NOMO-1 treated with dmso at 0.1 percent for 144 hours (cell line): ENCODE measurements at regions not wholly inside any gene's neighbourhood (a gene's known extent, or its start where the extent isn't known, plus 50 kb on each side); places are given as distances from the start of the nearest gene placed in this dataset.
A peak's percentile ranks its signal among the peaks of the same experiment; 100 is the strongest.

Source experiments
- DNase-seq: peaks from one replicate; lab custom pipeline; 2025; ENCODE audit not compliant: unreplicated experiment; lab: John Stamatoyannopoulos, UW

DNA sequence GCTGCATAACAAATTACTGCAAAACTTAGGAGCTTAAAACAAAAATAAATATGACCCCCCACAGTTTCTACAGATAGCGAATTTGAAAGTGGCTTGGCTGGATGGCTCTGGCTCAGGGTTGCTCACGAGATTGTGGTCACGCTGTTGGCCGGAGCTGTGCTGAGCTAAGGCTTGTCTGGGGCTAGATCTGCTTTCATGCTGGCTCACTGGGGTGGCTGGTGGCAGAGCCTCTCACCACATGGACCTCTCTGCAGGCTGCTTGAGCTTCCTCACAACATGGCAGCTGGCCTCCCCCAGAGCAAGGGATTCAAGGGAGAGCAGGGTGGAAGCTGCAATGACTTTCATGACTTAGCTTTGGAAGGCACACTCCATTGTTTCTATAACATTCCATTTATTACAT, 354.1 kb downstream of the SHQ1 start:
- no peak for DNase-seq

DNA sequence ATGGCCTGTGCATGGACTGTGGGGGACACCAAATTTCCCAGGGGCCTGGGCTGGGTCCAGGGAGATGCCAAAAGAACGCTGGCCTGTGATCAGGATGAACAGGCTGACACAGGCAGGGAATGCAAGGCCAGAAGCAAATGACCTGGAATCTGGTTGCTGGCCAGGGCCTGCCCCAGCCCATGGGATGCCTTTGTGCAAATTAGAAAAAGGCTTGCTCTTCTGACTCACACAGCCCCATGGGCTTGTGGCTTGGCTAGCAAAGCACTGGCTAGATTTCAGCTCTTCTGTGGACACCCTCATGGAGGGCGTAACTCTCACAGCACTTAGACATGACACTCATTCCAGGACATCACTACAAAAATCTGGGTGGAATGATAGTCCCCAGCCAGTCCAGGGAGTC, 356.0 kb downstream of the SHQ1 start:
- DNase-seq: no peak

DNA sequence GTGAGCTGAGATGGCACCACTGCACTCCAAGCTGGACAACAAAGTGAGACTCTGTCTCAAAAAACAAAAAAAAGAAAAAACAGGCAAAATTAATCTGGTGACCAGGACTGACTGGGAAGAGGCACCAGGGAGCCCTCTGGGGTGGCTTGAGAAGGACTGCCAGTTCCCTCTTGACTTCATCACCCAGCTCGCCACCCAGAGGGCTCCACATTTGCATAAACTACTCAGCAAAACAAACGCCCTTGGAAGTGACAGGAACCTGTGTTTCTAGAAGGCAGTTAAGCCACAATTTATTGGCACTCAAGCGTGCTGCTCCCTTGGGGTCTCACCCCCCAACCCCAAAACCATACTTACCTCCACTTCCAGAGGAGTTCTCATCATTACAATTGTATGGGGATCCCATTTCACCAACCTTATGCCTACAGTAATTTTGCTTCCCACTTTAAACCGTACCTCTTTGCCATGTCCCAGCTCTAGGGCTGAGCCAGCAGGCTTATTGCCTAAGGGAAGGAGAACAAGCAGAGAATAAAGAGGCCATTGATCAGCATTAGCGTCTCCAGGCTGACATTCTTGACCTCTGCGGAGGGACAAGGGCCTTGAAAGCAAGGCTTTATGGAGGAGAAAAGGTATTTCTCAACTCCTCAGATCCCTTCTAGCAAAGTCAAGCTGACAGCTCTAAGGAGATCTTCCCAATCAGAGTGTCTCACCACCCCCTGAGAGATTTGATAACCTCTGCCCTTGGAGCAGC, 357.4 kb downstream of the SHQ1 start:
- no peak for DNase-seq

DNA sequence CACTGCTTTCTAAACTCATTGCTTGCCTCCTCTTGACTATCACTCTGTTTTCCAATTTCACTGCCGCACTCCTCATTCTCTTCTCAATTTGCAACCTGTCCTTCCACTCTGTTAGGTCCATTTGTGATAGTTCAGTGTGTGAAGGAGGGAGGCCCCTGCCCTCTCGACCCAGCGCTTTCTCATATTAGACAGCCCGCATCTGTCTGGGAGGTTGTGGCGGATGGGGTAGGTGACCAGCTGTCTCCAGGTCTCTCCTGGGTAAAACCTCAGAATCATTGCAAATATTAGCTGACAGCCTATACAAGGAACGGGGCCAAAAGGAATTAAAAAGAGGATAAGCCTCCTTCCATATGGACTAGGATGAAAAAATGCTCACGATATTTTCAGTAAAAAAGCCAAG, 358.3 kb downstream of the SHQ1 start:
- no peak for DNase-seq

DNA sequence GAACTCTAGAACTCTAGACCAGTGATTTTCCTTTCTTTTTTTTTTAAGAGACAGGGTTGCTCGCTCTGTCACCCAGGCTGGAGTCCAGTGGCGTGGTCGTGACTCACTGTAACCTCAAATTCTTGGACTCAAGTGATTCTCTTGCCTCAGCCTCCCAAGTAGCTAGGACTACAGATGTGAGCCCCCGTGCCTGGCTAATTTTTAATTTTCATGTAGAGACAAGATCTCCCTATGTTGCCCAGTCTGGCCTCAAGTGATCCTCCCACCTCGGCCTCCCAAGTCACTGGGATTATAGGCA, 359.6 kb downstream of the SHQ1 start:
- DNase-seq: no peak

DNA sequence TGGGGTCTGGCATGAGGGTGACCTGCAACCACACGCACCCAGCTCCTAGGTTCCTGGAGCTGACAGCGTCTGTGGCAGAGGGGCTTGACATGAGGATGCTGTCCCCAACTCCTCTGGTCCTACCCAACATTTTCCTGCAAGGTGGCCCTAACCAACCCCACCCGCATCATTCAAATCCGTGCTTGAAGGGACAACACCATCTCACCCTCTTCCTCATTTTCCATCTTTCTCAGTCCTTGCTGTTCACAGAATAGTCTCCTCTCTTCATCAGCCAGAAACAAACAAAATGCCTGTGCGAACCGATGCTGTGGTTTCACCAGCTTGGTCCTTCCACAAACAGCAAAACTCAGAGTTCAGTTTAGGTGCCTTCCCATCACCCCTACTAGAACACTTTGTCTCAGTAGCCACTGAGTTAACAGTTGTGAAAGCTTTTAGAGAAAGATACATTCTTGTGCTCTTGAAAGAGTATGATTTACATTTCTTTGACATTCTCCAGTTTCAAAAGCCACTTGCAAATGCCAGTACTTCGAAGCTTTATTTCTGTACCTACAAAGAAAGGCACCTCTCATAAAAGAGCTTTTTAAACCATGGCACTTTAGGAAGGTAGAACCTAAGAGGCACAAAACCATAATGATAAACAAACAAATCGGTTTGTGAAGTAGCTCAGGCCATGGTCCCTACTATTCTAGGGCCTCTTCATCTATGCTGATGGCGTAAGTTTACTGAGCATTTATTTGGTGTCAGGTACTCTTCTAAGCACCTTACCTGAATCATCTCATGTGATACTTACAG, 360.1 kb downstream of the SHQ1 start:
- no peak for DNase-seq

DNA sequence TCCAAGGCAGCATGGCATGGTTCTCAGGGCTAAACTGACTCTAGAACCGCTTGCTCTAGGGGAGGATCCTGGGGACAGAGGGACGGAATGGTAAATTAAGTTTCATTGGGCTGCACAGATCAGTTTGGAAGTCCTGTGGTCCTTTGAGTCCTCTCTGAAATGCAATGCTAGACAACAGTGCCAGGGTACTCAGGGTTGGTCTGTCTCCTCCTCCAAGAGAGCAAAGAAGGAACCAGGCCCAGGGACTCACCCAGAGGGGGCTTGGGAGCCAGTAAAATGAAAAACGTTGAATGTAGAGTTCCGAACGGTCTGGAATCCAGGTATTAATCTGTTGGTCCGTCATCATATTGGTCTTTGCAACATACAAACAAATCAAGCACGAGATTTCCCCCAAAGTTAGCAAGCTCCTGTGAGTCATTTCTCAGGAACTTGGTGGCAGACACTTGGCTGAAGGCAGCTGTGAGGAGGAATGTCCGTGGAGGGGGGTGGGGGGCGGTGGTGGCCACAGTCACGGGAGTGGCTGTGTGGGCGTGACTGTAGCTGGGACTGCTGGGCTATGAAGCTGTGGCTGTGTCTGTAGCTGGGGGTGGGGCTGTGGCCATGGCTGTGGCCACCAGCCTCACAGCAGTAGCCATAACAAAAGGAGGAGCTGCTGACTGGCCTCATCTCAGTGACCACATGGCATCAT, 361.0 kb downstream of the SHQ1 start:
- DNase-seq: no peak

DNA sequence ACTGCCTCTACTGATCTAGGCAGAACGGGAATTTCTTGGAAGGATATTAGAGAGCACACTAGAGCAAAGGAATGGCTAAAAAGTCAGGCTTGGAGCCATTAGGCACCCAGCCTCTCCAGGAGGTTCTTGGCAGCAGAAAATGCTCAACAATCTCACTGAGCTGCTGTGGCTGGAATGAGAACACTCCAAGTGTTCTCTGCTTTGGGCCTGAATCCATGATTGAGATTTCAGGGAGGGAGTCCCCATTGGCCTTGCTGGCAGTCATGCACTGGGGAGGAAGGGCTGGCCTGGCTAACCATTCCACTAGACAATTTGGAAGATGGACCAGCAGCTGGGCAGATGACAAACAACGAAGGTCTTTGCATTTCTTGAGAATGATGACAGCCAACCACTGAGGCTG, 362.6 kb downstream of the SHQ1 start:
- DNase-seq: no peak

DNA sequence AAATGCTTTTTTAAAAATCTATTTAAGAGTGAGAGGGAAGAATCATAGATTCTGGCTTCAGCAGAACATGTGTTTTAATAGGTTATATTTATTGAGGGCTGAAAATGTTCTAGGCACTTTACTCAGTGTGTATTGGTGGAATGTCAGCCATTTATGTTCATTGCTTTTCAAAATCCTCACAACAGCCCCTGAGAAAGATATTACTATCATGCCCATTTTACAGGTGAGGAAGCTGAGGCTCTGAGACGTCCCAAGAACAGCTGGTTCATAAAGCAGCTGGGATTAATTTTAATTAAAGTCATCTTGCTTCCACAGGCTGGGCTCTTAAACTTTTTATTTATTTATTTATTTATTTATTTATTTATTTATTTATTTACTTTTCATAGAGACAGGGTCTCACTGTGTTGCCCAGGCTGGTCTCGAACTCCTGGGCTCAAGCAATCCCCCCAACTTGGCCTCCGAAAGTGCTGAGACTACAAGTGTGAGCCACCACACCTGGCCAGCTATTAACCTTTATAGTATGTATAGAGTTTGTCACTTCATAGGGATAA, 364.6 kb downstream of the SHQ1 start:
- no peak for DNase-seq

DNA sequence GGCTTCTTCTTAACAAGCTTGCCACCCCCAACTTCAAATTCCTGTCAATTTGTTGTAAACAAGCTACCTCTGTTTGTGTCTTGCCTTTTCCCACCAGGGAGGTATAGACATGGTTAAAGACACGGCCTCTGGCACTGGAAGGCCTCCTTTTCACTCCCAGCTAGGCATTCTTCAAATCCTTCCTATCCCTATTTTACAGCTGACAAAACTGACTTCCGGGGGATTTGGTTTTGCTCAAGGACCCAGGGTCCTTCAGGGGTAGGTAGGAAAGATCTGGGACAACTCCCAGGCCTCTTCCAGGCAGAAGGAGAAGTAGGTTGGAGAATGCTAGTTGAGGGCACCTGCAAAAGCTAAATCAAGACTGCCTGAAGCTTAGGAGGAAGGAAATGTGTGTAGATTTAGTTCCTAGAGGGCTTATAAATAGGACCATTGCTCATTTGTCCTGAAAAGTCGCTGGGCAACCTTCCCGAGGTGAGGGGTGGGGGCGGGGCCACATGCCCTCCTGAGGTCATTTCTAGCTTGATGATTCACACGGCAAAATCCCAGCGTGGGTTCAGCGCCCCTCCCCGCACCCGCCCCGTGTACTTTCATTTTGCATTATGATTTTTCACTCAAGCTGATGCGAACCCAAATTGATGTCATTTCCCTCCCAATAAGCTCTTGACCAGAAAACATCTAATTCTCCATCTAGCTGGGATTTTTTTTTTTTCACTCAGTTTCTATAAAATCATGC, 365.5 kb downstream of the SHQ1 start:
- peak; percentile 24 for DNase-seq

DNA sequence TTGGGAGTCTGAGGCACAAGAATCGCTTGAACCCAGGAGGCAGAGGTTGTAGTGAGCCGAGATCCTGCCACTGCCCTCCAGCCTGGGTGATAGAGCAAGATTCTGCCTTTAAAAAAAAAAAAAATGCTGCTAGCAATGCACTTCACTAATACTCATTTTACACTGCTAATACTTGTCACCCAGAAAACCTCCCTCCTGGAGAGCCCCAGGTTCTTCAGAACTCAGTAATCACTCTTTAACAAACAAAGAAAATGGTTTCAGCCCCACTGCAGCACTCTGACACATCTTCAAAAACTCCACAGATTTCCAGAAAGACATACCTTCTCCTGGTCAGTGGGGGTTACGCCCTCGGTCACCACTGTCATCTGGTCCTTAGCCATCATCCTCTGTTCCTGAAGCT, 366.7 kb downstream of the SHQ1 start:
- DNase-seq: no peak

DNA sequence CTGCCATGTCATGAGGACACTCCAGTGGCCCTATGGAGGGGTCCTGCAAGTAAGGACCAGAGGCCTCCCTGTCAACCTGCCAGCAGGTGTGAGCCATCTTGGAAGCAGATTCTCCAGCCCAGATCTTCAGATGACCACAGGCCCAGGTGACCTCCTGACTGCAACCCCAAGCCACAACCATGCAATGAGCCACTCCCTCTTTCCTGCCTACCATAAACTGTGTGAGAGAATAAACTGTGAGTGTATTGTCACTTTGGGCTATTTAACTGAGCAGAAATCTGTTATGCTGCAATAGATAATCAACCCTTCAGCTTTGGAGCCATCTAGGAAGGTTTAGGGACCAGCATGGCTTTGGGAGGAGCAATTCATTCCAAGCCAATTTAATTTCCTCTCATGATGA, 367.9 kb downstream of the SHQ1 start:
- DNase-seq: no peak

DNA sequence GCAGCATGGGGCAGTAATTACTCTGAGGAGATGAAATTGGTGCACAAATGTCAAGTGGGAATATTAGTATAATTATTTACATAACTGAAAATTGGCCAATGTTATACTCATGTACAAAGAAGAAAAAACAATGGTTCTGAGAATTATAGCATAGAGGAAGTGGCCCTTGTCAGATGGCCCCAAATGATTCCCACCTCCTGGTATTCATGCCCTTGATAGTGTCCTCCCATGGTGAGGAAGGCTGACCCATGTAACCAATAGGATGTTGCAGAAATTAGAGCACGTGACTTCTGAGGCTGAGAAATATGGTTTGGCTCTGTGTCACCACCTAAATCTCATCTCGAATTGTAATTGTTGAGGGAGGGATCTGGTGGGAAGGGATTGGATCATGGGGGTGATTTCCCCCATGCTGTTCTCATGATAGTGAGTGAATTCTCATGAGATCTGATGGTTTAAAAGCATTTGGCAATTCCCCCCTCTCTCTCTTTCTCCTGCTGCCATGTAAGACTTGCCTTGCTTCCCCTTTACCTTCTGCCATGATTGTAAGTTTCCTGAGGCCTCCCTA, 368.5 kb downstream of the SHQ1 start:
- DNase-seq: no peak

DNA sequence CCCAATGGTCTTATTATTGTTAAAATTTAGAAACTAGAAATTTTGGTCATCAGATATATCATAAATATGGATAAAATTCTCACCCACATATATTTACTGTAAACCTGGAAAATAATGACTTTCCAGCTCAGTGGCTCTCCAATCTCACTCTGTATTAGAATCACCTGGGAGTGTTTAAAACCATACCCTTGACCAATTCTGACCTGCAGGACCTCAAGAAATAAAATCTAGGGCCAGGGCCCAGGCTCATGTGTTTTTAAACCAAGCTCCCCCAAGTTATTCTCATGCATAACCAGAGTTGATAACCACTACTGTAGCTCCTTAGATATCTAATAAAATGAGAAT, 372.1 kb downstream of the SHQ1 start:
- no peak for DNase-seq

DNA sequence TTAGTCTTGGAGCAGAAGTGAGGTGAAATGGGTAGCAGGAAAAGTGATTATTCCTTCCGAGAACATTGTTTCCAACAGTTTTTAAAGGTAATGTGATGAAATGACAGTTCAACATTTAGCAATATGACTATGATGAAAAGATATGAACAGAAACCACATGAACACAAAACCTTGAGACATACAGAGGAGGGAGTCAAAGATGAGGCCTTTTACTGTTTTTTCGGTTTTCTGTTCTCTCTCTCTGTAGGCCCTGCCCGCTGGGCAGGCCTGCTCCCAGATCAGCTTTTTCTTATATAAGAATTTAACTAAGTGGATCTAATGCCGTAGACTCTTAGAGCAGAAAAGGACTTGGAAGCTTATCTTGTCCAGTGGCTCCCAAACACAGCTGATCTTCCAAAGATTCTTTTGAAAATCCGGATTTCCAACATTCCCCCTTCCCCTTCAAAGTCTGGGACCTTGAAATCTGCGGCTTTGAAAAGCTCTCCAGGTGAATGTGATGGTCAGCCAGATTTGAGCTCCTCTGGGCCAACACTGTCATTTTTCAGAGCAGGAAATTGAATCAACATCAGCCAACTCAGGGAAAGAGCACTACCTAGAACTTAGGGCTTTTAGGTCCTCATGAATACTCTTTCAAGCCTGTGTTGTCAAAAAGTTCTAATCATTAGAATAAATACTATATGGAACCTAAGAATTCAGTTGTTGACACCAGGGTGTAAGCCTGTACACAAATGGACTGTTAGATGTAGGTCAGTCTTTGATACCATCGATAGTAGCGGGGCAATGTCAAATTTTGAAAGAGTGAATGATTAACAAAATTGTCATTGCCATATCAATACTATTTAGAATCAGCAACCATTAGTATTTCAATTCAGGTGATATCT, 372.7 kb downstream of the SHQ1 start:
- peak; percentile 34 for DNase-seq

DNA sequence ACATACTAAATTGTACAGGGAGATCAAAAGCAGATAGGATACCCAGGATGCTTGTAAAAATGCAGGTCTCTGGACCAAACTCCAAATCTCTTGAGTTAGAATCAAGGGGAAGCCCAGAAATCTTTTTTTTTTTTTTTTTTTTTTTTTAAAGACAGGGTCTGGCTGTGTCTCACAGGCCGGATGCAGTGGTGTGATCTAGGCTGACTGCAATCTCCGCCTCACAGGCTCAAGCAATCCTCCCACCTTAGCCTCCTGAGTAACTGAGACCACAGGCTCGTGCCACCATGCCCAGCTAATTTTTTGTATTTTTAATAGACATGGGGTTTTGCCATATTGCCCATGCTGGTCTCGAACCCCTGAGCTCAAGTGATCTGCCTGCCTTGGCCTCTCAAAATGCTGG, 373.5 kb downstream of the SHQ1 start:
- no peak for DNase-seq

DNA sequence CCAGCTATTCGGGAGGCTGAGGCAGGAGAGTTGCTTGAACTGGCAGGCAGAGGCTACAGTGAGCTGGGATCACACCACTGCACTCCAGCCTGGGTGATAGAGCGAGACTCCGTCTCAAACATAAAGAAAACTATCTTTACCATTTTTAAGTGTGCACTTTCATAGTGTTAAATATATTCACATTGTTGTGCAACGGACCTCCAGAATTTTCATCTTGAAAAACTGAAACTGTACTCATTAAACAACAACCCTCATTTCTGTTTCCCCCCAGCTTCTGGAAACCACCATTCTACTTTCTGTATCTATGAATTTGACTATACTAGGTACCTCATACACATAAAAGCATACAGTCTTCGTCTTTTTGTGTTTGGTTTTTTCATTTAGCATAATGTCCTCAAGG, 375.1 kb downstream of the SHQ1 start:
- DNase-seq: no peak

DNA sequence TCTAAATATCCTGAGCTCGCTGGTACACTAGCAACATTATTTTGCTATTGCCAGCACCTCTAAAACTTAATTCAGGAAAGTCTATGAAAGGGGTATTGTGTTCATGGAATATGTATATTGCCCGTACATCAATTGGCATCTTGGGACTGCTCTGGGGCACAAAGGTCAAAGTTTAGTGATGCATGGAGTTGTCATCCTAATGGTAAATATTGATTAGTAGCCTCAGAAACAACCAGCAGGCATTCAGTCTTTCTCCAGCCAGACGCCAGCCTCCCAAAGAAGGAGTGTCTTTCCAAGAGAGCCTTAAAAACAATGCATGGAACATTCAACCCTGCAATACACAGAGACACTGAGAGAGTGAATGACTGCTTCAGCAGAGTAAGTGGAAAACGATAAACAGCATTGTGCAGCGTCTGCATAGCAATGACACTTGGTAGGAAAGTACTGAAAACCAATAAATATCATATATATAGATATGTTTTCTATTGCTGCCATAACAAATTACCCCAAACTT, 377.3 kb downstream of the SHQ1 start:
- DNase-seq: no peak

DNA sequence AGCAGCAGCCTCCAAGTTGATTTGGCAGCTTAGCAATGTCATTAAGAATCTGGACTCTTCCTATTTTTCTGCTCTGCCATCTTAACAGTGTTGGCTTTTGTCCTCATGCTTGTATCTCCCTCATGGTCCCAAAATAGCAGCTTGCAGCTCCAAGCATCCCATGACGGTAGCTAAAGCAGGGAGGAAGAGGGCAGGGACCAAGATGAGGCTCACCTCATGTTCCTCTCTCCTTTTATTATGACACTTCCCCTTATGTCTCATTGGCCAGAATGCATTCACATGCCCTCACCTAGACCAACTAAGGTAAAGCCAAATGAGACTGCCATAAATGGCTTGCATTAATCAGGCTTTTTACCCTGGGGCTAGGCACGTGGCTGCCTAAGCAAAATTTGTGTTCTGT, 382.4 kb downstream of the SHQ1 start:
- no peak for DNase-seq

DNA sequence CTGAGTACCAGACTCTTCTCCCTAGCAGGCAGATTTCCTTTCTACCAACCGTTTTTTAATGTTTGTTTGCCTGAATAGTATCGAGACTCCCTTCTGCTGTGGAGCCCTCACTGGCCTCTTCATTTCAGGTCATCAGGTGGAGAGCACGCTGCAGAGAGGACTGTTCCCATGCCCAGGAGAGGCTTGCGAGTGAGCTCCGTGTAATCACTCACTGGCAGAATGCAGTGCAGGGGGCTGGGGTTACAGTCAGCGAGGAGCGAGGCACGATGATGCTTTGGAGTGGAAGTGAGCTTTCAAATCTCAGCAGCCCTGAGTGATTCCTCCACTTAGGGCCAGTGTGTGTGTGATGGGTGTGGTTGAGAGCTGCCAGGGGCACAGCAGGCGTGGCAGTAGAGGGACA, 385.2 kb downstream of the SHQ1 start:
- no peak for DNase-seq
